IMR-90 (cell line): ENCODE measurements at regions not wholly inside any gene's neighbourhood (a gene's known extent, or its start where the extent isn't known, plus 50 kb on each side); places are given as distances from the start of the nearest gene placed in this dataset.

Experiments
- ATAC-seq: fragments of 200-7000 bp; cut with Tn5 transposase; 2 replicates; pipeline ENCODE4 v1.9.1; 2020; ENCODE audit warnings: low read depth, mild to moderate bottlenecking, moderate library complexity
- BruUV-seq: library from RNA; stranded (reverse); fragments of 400-500 nt; replicated peaks from 2 replicates; lab custom pipeline; 2021; lab: Mats Ljungman, UMichigan
- CTCF ChIA-PET: fragments of 300-600 bp; formaldehyde crosslinking; extraction: SDS; loops from one replicate; lab custom pipeline; 2021; ENCODE audit warnings: antibody characterized with exemption; lab: Yijun Ruan, JAX
- POLR2A ChIA-PET: fragments of 300-600 bp; sonication (Branson Sonifier 250); formaldehyde crosslinking; loops from one replicate; lab custom pipeline; 2022; ENCODE audit warnings: antibody characterized with exemption; ENCODE audit not compliant: unreplicated experiment; lab: Charles Lee
- DNase-seq: peaks from one replicate; pipeline ENCODE4 v3.0.0; 2013
- H2AFZ ChIP-seq: replicated peaks from 2 replicates; pipeline ENCODE3; 2013; ENCODE audit warnings: low read length, mild to moderate bottlenecking; ENCODE audit not compliant: poor library complexity
- H2AK5ac ChIP-seq: 2 replicates; pipeline ENCODE4 v1.6.1; 2013; ENCODE audit warnings: low read depth, low read length, inconsistent platforms
- H2AK9ac ChIP-seq: replicated peaks from 2 replicates; pipeline ENCODE3; 2013; ENCODE audit warnings: mild to moderate bottlenecking, low read depth, low read length, moderate library complexity; ENCODE audit not compliant: poor library complexity
- H2BK120ac ChIP-seq: 2 replicates; pipeline ENCODE4 v1.6.1; 2013; ENCODE audit warnings: low read depth, low read length, inconsistent platforms
- H2BK15ac ChIP-seq: 3 replicates; pipeline ENCODE4 v1.6.1; 2013; ENCODE audit warnings: low read depth, low read length, inconsistent platforms
- H2BK20ac ChIP-seq: 2 replicates; pipeline ENCODE4 v1.6.1; 2013; ENCODE audit warnings: low read depth, mild to moderate bottlenecking, inconsistent platforms, low read length, moderate library complexity
- H2BK5ac ChIP-seq: 2 replicates; pipeline ENCODE4 v1.6.1; 2013; ENCODE audit warnings: mild to moderate bottlenecking, low read depth, low read length, inconsistent platforms; ENCODE audit not compliant: poor library complexity, severe bottlenecking
- H3K14ac ChIP-seq: replicated peaks from 2 replicates; pipeline ENCODE4 v1.6.1; 2013; ENCODE audit warnings: low read depth, low read length, inconsistent platforms
- H3K18ac ChIP-seq: 2 replicates; pipeline ENCODE4 v1.6.1; 2013; ENCODE audit warnings: low read depth, low read length, control low read depth
- H3K23ac ChIP-seq: 2 replicates; pipeline ENCODE4 v1.6.1; 2013; ENCODE audit warnings: low read depth, low read length, inconsistent platforms
- H3K27ac ChIP-seq: 2 replicates; pipeline ENCODE4 v1.5.1; 2013; ENCODE audit warnings: mild to moderate bottlenecking, control low read depth, low read length; ENCODE audit not compliant: insufficient read depth
- H3K27me3 ChIP-seq: 2 replicates; pipeline ENCODE4 v1.6.1; 2013; ENCODE audit warnings: low read length; ENCODE audit not compliant: control insufficient read depth, insufficient read depth
- H3K36me3 ChIP-seq: 2 replicates; pipeline ENCODE4 v1.6.1; 2013; ENCODE audit warnings: low read length, mixed read lengths; ENCODE audit not compliant: control insufficient read depth, insufficient read depth
- H3K4ac ChIP-seq: 2 replicates; pipeline ENCODE4 v1.6.1; 2013; ENCODE audit warnings: low read depth, low read length, inconsistent platforms
- H3K4me1 ChIP-seq: 2 replicates; pipeline ENCODE4 v1.6.1; 2013; ENCODE audit warnings: low read length, mixed read lengths; ENCODE audit not compliant: control insufficient read depth, insufficient read depth
- H3K4me2 ChIP-seq: 2 replicates; pipeline ENCODE4 v1.6.1; 2013; ENCODE audit warnings: low read depth, mild to moderate bottlenecking, control low read depth, low read length, moderate library complexity
- H3K4me3 ChIP-seq: 2 replicates; pipeline ENCODE4 v1.5.1; 2013; ENCODE audit warnings: low read depth, mild to moderate bottlenecking, control low read depth, low read length, moderate library complexity; ENCODE audit not compliant: insufficient read depth
- H3K56ac ChIP-seq: 2 replicates; pipeline ENCODE4 v1.6.1; 2013; ENCODE audit warnings: low read length, inconsistent platforms; ENCODE audit not compliant: insufficient read depth; ENCODE audit errors: extremely low read depth
- H3K79me1 ChIP-seq, 2 experiments: 2 replicates each; pipeline ENCODE4 v1.6.1; 2013; ENCODE audit warnings: low read length in 2 of 2, inconsistent platforms in 1 of 2, low read depth in 1 of 2
- H3K9ac ChIP-seq: 2 replicates; pipeline ENCODE4 v1.6.1; 2013; ENCODE audit warnings: low read depth, low read length, control low read depth
- H3K9me1 ChIP-seq: 2 replicates; pipeline ENCODE4 v1.6.1; 2013; ENCODE audit warnings: low read length, inconsistent platforms; ENCODE audit not compliant: insufficient read depth
- H3K9me3 ChIP-seq: 2 replicates; pipeline ENCODE4 v1.6.1; 2013; ENCODE audit warnings: low read length; ENCODE audit not compliant: control insufficient read depth, insufficient read depth
- H4K20me1 ChIP-seq: 2 replicates; pipeline ENCODE4 v1.6.1; 2013; ENCODE audit warnings: low read length, inconsistent platforms; ENCODE audit not compliant: insufficient read depth
- H4K5ac ChIP-seq: 2 replicates; pipeline ENCODE4 v1.6.1; 2013; ENCODE audit warnings: mild to moderate bottlenecking, low read depth, low read length, control low read depth
- H4K8ac ChIP-seq, 2 experiments: 2 replicates each; pipeline ENCODE4 v1.6.1; 2013; ENCODE audit warnings: low read depth in 2 of 2, low read length in 2 of 2, control low read depth in 1 of 2, inconsistent platforms in 1 of 2
- H4K91ac ChIP-seq: 2 replicates; pipeline ENCODE4 v1.6.1; 2013; ENCODE audit warnings: low read depth, low read length, inconsistent platforms; ENCODE audit not compliant: insufficient read depth
- BHLHE40 ChIP-seq: fragments of 150-350 bp; IDR thresholded peaks from 2 replicates; pipeline ENCODE4 v1.6.1; 2016; ENCODE audit warnings: mild to moderate bottlenecking, low read depth, low read length
- CEBPB ChIP-seq: IDR thresholded peaks from 2 replicates; pipeline ENCODE4 v1.6.1; 2012; ENCODE audit warnings: low read depth, low read length, improper control_type of control experiment
- CHD1 ChIP-seq: IDR thresholded peaks from 2 replicates; pipeline ENCODE4 v1.6.1; 2012; ENCODE audit warnings: low read depth, low read length, improper control_type of control experiment
- CTCF ChIP-seq: conservative IDR thresholded peaks from 2 replicates; pipeline ENCODE4 v1.5.1; 2012; ENCODE audit warnings: mild to moderate bottlenecking, low read depth, low read length, improper control_type of control experiment
- ELK1 ChIP-seq: fragments of 150-350 bp; IDR thresholded peaks from 2 replicates; pipeline ENCODE4 v1.6.1; 2016; ENCODE audit warnings: low read depth, mild to moderate bottlenecking, low read length, moderate library complexity, borderline replicate concordance
- FOS ChIP-seq: fragments of 150-350 bp; IDR thresholded peaks from 2 replicates; pipeline ENCODE4 v1.6.1; 2016; ENCODE audit warnings: low read depth, low read length
- MAFK ChIP-seq: IDR thresholded peaks from 2 replicates; pipeline ENCODE4 v1.6.1; 2012; ENCODE audit warnings: low read depth, low read length, improper control_type of control experiment
- MAZ ChIP-seq: IDR thresholded peaks from 2 replicates; pipeline ENCODE4 v1.6.1; 2012; ENCODE audit warnings: low read depth, mild to moderate bottlenecking, low read length, improper control_type of control experiment, moderate library complexity, borderline replicate concordance
- MXI1 ChIP-seq: IDR thresholded peaks from 2 replicates; pipeline ENCODE4 v1.6.1; 2012; ENCODE audit warnings: low read depth, mild to moderate bottlenecking, low read length, moderate library complexity, borderline replicate concordance
- NFE2L2 ChIP-seq: fragments of 150-350 bp; IDR thresholded peaks from 2 replicates; pipeline ENCODE4 v1.6.1; 2016; ENCODE audit warnings: low read depth, mild to moderate bottlenecking, low read length
- POLR2A ChIP-seq: IDR thresholded peaks from 2 replicates; pipeline ENCODE4 v1.6.1; 2012; ENCODE audit warnings: mild to moderate bottlenecking, low read depth, low read length
- RCOR1 ChIP-seq: IDR thresholded peaks from 2 replicates; pipeline ENCODE4 v1.6.1; 2012; ENCODE audit warnings: mild to moderate bottlenecking, low read length, improper control_type of control experiment; ENCODE audit not compliant: insufficient replicate concordance
- RFX5 ChIP-seq: IDR thresholded peaks from 2 replicates; pipeline ENCODE4 v1.8.0; 2012; ENCODE audit warnings: low read depth, mild to moderate bottlenecking, low read length, moderate library complexity
- SMC3 ChIP-seq: fragments of 150-350 bp; IDR thresholded peaks from 2 replicates; pipeline ENCODE4 v1.6.1; 2016; ENCODE audit warnings: low read depth, mild to moderate bottlenecking, antibody characterized with exemption, low read length, moderate library complexity
- USF2 ChIP-seq: fragments of 150-350 bp; IDR thresholded peaks from 2 replicates; pipeline ENCODE4 v1.6.1; 2017; ENCODE audit warnings: mild to moderate bottlenecking, antibody characterized with exemption, low read length, low read depth
- dilution Hi-C: fragments of 300-500 bp; cut with HindIII; formaldehyde crosslinking; loops from one replicate; pipeline ENCODE4 v1.14.3; 2018; ENCODE audit warnings: low sequenced_read_pairs; ENCODE audit not compliant: unreplicated experiment
- in situ Hi-C: fragments of 300-500 bp; cut with MboI; formaldehyde crosslinking; loops from 3 replicates; pipeline ENCODE4 v1.14.3; 2019; ENCODE audit warnings: low sequenced_read_pairs, inconsistent platforms, mixed read lengths
- intact Hi-C: fragments of 100-400 bp; cut with micrococcal nuclease; formaldehyde crosslinking; loops from 2 replicates; pipeline ENCODE4 v1.10.0; 2022

- Histone ChIP-seq H3K36me3 (no peaks in the 10 kb centered on the region), H3K23ac (no peak overlapping the region), H3K27ac (no peak overlapping the region), H4K5ac (no peak overlapping the region), H3K4me1 (no peaks in the 10 kb centered on the region), H2BK5ac (no peak overlapping the region), H3K9ac (no peak overlapping the region), H3K4me3 (no peak overlapping the region), H3K9me3 (no peaks in the 10 kb centered on the region), H2AK9ac (no peak overlapping the region), H4K91ac (no peak overlapping the region), H2AFZ (no peak overlapping the region), H3K18ac (no peak overlapping the region), H2AK5ac (no peak overlapping the region), H3K4ac (no peak overlapping the region), H2BK15ac (no peak overlapping the region), H2BK20ac (no peak overlapping the region), H3K56ac (no peak overlapping the region), H3K14ac (no peak overlapping the region), H3K9me1 (no peaks in the 10 kb centered on the region), H4K20me1 (no peaks in the 10 kb centered on the region), H3K4me2 (no peak overlapping the region), H3K27me3 (no peaks in the 10 kb centered on the region), H2BK120ac (no peak overlapping the region), H4K8ac (no peak overlapping the region), H3K79me1 (no peaks in the 10 kb centered on the region)
- ATAC-seq (no peak), DNase-seq (no peak)
- intact Hi-C loops, result no loop called here
- no TSS peak for BruUV-seq
- ChIA-PET CTCF (no interaction called here), POLR2A (no interaction called here)
- TF ChIP-seq MXI1 (no peak), RFX5 (no peak), BHLHE40 (no peak), FOS (no peak), CHD1 (no peak), MAZ (no peak), ELK1 (no peak), MAFK (no peak), SMC3 (no peak), RCOR1 (no peak), POLR2A (no peak), CTCF (no peak), USF2 (no peak), NFE2L2 (no peak), CEBPB (no peak)
- in situ Hi-C loops, result no loop called here
- dilution Hi-C loops, result no loop called here
These were observed 1897.6 kb upstream of the FLRT2 start for GRCh38 chr14:83632375-83632774.
